Endodermal cell (in vitro differentiated cells): ENCODE measurements at regions not wholly inside any gene's neighbourhood (a gene's known extent, or its start where the extent isn't known, plus 50 kb on each side); places are given as distances from the start of the nearest gene placed in this dataset.

Experiments
- DNase-seq: peaks from one replicate; pipeline ENCODE4 v3.0.0-alpha.2; 2017
- H3K27ac ChIP-seq: 2 replicates; pipeline ENCODE4 v1.5.1; 2013; ENCODE audit warnings: mild to moderate bottlenecking, low read depth, low read length, moderate library complexity
- H3K27me3 ChIP-seq: 2 replicates; pipeline ENCODE4 v1.6.1; 2013; ENCODE audit warnings: mild to moderate bottlenecking, low read length, moderate library complexity; ENCODE audit not compliant: insufficient read depth, control insufficient read depth, poor library complexity, severe bottlenecking
- H3K36me3 ChIP-seq: 2 replicates; pipeline ENCODE4 v1.7.0; 2013; ENCODE audit warnings: mild to moderate bottlenecking, low read length, moderate library complexity; ENCODE audit not compliant: control insufficient read depth, insufficient read depth
- H3K4me1 ChIP-seq: one replicate; pipeline ENCODE4 v1.7.0; 2013; ENCODE audit warnings: low read length; ENCODE audit not compliant: control insufficient read depth, insufficient read depth
- H3K4me3 ChIP-seq: 2 replicates; pipeline ENCODE4 v1.5.1; 2013; ENCODE audit warnings: mild to moderate bottlenecking, low read length, moderate library complexity
- H3K9ac ChIP-seq: 2 replicates; pipeline ENCODE4 v1.6.1; 2013; ENCODE audit warnings: mild to moderate bottlenecking, low read length, moderate library complexity; ENCODE audit not compliant: poor library complexity, severe bottlenecking; ENCODE audit errors: extremely low read depth
- H3K9me3 ChIP-seq: 2 replicates; pipeline ENCODE4 v1.6.1; 2013; ENCODE audit warnings: mild to moderate bottlenecking, low read length, moderate library complexity; ENCODE audit not compliant: control insufficient read depth
- H3K27ac Mint-ChIP-seq: 2 replicates; pipeline ENCODE4 v1.8.0; 2020; ENCODE audit warnings: mixed read lengths
- H3K27me3 Mint-ChIP-seq: 2 replicates; pipeline ENCODE4 v1.8.0; 2021; ENCODE audit warnings: mild to moderate bottlenecking, mixed read lengths; ENCODE audit not compliant: insufficient read depth
- H3K36me3 Mint-ChIP-seq: 2 replicates; pipeline ENCODE4 v1.8.0; 2020; ENCODE audit warnings: low read depth, mixed read lengths
- H3K4me1 Mint-ChIP-seq: 2 replicates; pipeline ENCODE4 v1.8.0; 2020; ENCODE audit warnings: mixed read lengths
- H3K4me3 Mint-ChIP-seq: 2 replicates; pipeline ENCODE4 v1.8.0; 2020; ENCODE audit warnings: mild to moderate bottlenecking, moderate library complexity, mixed read lengths
- H3K9me3 Mint-ChIP-seq: 2 replicates; pipeline ENCODE4 v1.8.0; 2020; ENCODE audit warnings: mild to moderate bottlenecking, mixed read lengths
- CTCF ChIP-seq: fragments of 200-600 bp; sonication (generic); conservative IDR thresholded peaks from 2 replicates; pipeline ENCODE4 v1.5.0; 2021; ENCODE audit warnings: antibody characterized with exemption, mild to moderate bottlenecking
- WGBS, 2 experiments: methylation state at CpG; one replicate each; pipeline versions ENCODE4 v1.1.5 to v1.1.7; 2013; ENCODE audit warnings: missing lambda C conversion rate in 2 of 2, mixed read lengths in 1 of 2; ENCODE audit not compliant: insufficient coverage in 1 of 2, insufficient read length in 1 of 2; 5-methylcytosine and 5-hydroxymethylcytosine counted together

- no peaks in the 10 kb centered on the region for H3K4me1 ChIP-seq
- no peak overlapping the region for H3K9ac ChIP-seq
- H3K27me3 ChIP-seq: no peaks in the 10 kb centered on the region
- TF ChIP-seq CTCF: no peak
- Mint-ChIP-seq H3K4me3 (no peak overlapping the region), H3K36me3 (no peaks in the 10 kb centered on the region), H3K4me1 (peaks cover 3% of the 10 kb centered on the region), H3K27ac (no peak overlapping the region), H3K27me3 (no peaks in the 10 kb centered on the region), H3K9me3 (no peaks in the 10 kb centered on the region)
- H3K36me3 ChIP-seq: no peaks in the 10 kb centered on the region
- no peak for DNase-seq
- no peak overlapping the region for H3K4me3 ChIP-seq
- no peak overlapping the region for H3K27ac ChIP-seq
- H3K9me3 ChIP-seq: no peaks in the 10 kb centered on the region
Observed at GRCh38 chr18:69209761-69210160, 190.9 kb upstream of the DOK6 start.

- no peak overlapping the region for H3K27ac ChIP-seq
- Mint-ChIP-seq H3K36me3 (no peaks in the 10 kb centered on the region), H3K4me1 (no peaks in the 10 kb centered on the region), H3K9me3 (no peaks in the 10 kb centered on the region), H3K27me3 (no peaks in the 10 kb centered on the region), H3K27ac (no peak overlapping the region), H3K4me3 (no peak overlapping the region)
- no peaks in the 10 kb centered on the region for H3K9me3 ChIP-seq
- TF ChIP-seq CTCF: no peak
- H3K27me3 ChIP-seq: no peaks in the 10 kb centered on the region
- H3K4me1 ChIP-seq: no peaks in the 10 kb centered on the region
- DNase-seq: no peak
- no peak overlapping the region for H3K9ac ChIP-seq
- no peak overlapping the region for H3K4me3 ChIP-seq
- WGBS, 2 experiments: 95% methylated on average over 2 of the region's 3 CpGs; no CpG with 5 or more reads in 1 of the 2 experiments
- H3K36me3 ChIP-seq: no peaks in the 10 kb centered on the region
Observed at GRCh38 chr18:69213842-69214241, 186.8 kb upstream of the DOK6 start.

GRCh38 chr18:69215161-69215560, 185.5 kb upstream of the DOK6 start:
- WGBS, 2 experiments: 100% methylated on average over 1 of the region's 1 CpG
- Mint-ChIP-seq H3K4me1 (no peaks in the 10 kb centered on the region), H3K9me3 (no peaks in the 10 kb centered on the region), H3K27ac (no peak overlapping the region), H3K36me3 (no peaks in the 10 kb centered on the region), H3K27me3 (no peaks in the 10 kb centered on the region), H3K4me3 (no peak overlapping the region)
- no peaks in the 10 kb centered on the region for H3K36me3 ChIP-seq
- H3K27me3 ChIP-seq: no peaks in the 10 kb centered on the region
- no peaks in the 10 kb centered on the region for H3K4me1 ChIP-seq
- TF ChIP-seq CTCF: no peak
- no peak overlapping the region for H3K9ac ChIP-seq
- no peak overlapping the region for H3K27ac ChIP-seq
- DNase-seq: no peak
- H3K9me3 ChIP-seq: no peaks in the 10 kb centered on the region
- no peak overlapping the region for H3K4me3 ChIP-seq
